ENCODE measurements at regions not wholly inside any gene's neighbourhood (a gene's known extent, or its start where the extent isn't known, plus 50 kb on each side); places are given as distances from the start of the nearest gene placed in this dataset.
"Not testable (repeated sequence)": the region's sequence is repeated elsewhere in the genome, so short reads cannot be mapped to it uniquely, and the experiment has no call there.

- H4K8ac ChIP-seq (replicated peaks; ENCODE audit: insufficient read length, low read depth, low read length); H4K91ac ChIP-seq (ENCODE audit: insufficient read length, low read depth, low read length); H3K9me3 Mint-ChIP-seq; H4K20me1 ChIP-seq (ENCODE audit: control insufficient read depth, insufficient read depth, insufficient read length); H3K4ac ChIP-seq (ENCODE audit: low read depth, low read length); H3K23me2 ChIP-seq (ENCODE audit: insufficient read length, low read depth, low read length, poor library complexity, severe bottlenecking); H3K14ac ChIP-seq (ENCODE audit: insufficient read depth, low read length); H3K27ac ChIP-seq (ENCODE audit: insufficient read length, low read depth, low read length); H3K9me3 ChIP-seq (ENCODE audit: control insufficient read depth, low read depth, low read length); H3K18ac ChIP-seq (ENCODE audit: insufficient read length, low read depth, low read length); H3K27ac Mint-ChIP-seq; H3K9ac ChIP-seq (ENCODE audit: extremely low read depth, insufficient read length, low read length); H3K36me3 Mint-ChIP-seq (ENCODE audit: insufficient read depth in 1 of 3, low read depth in 3 of 3); H3K79me1 ChIP-seq (ENCODE audit: insufficient read depth, low read depth, low read length, poor library complexity, severe bottlenecking); H3K79me2 ChIP-seq (ENCODE audit: insufficient read depth, low read length); H2BK20ac ChIP-seq (ENCODE audit: low read depth, low read length, poor library complexity, severe bottlenecking); H2BK120ac ChIP-seq (ENCODE audit: low read depth, low read length, poor library complexity, severe bottlenecking); H4K5ac ChIP-seq (ENCODE audit: insufficient read length, low read depth, low read length); H3K23ac ChIP-seq (ENCODE audit: insufficient read length, low read depth, low read length); H2AFZ ChIP-seq (ENCODE audit: low read length); H3K4me2 ChIP-seq (ENCODE audit: insufficient read depth, insufficient read length, low read length); H3K4me1 ChIP-seq (ENCODE audit: insufficient read depth, low read length); H2AK5ac ChIP-seq (ENCODE audit: insufficient read length, low read length); H2BK15ac ChIP-seq (ENCODE audit: low read depth, low read length); DNase-seq; H3K27me3 ChIP-seq (ENCODE audit: insufficient read depth, low read length); H3T11ph ChIP-seq (ENCODE audit: low read length); H2BK12ac ChIP-seq (ENCODE audit: insufficient read length, low read depth, low read length); H2BK5ac ChIP-seq (ENCODE audit: insufficient read length, low read length); H3K56ac ChIP-seq (ENCODE audit: insufficient read length, low read depth, low read length); H3K4me3 Mint-ChIP-seq: not testable (repeated sequence)
- H3K4me1 Mint-ChIP-seq = peaks cover 4 to 10% of the 10 kb centered on the region in 2 experiments
- peaks cover 31% of the 10 kb centered on the region for H3K27me3 Mint-ChIP-seq (ENCODE audit: low read depth)
Measured at GRCh38 chr7:150081865-150082264, 208.1 kb downstream of the ATP6V0E2 start.
